ACC112 (cell line): ENCODE measurements at regions not wholly inside any gene's neighbourhood (a gene's known extent, or its start where the extent isn't known, plus 50 kb on each side); places are given as distances from the start of the nearest gene placed in this dataset.

Experiments
- H2AFZ ChIP-seq: fragments of 200-600 bp; sonication (generic); one replicate; pipeline ENCODE4 v1.6.0; 2017; ENCODE audit warnings: antibody characterized with exemption, low read length; ENCODE audit not compliant: unreplicated experiment
- H3K27ac ChIP-seq: fragments of 200-600 bp; sonication (generic); 2 replicates; pipeline ENCODE4 v1.5.1; 2014; ENCODE audit warnings: low read depth, mild to moderate bottlenecking, antibody characterized with exemption, low read length, moderate library complexity
- H3K27me3 ChIP-seq: fragments of 200-600 bp; sonication (generic); 2 replicates; pipeline ENCODE4 v1.6.1; 2014; ENCODE audit warnings: mild to moderate bottlenecking, antibody characterized with exemption, low read length, moderate library complexity, mixed read lengths; ENCODE audit not compliant: insufficient read depth
- H3K36me3 ChIP-seq: fragments of 200-600 bp; sonication (generic); 2 replicates; pipeline ENCODE4 v1.6.1; 2016; ENCODE audit warnings: mild to moderate bottlenecking, antibody characterized with exemption, low read length, moderate library complexity, mixed read lengths; ENCODE audit not compliant: insufficient read depth
- H3K4me1 ChIP-seq: fragments of 200-600 bp; sonication (generic); one replicate; pipeline ENCODE4 v1.6.1; 2016; ENCODE audit warnings: low read length, mixed read lengths; ENCODE audit not compliant: insufficient read depth, unreplicated experiment, control insufficient read depth
- H3K4me3 ChIP-seq: fragments of 200-600 bp; sonication (generic); 2 replicates; pipeline ENCODE4 v1.5.1; 2014; ENCODE audit warnings: mild to moderate bottlenecking, low read depth, low read length
- H3K79me2 ChIP-seq: fragments of 200-600 bp; sonication (generic); one replicate; pipeline ENCODE4 v1.6.0; 2016; ENCODE audit warnings: low read length; ENCODE audit not compliant: control insufficient read depth, unreplicated experiment, insufficient read depth

- H2AFZ ChIP-seq, result no peak overlapping the region
- H3K4me3 ChIP-seq, result no peak overlapping the region
- no peak overlapping the region for H3K27ac ChIP-seq
- H3K27me3 ChIP-seq, result no peaks in the 10 kb centered on the region
- no peaks in the 10 kb centered on the region for H3K4me1 ChIP-seq
- H3K79me2 ChIP-seq, result no peaks in the 10 kb centered on the region
- no peaks in the 10 kb centered on the region for H3K36me3 ChIP-seq
These were observed 530.6 kb upstream of the MGMT start for GRCh38 chr10:128936392-128936791.

- no peak overlapping the region for H3K27ac ChIP-seq
- no peaks in the 10 kb centered on the region for H3K4me1 ChIP-seq
- no peak overlapping the region for H3K4me3 ChIP-seq
- H3K27me3 ChIP-seq, result no peaks in the 10 kb centered on the region
- H3K36me3 ChIP-seq, result no peaks in the 10 kb centered on the region
- no peak overlapping the region for H2AFZ ChIP-seq
- no peaks in the 10 kb centered on the region for H3K79me2 ChIP-seq
These were observed 528.5 kb upstream of the MGMT start for GRCh38 chr10:128938558-128938957.

- Histone ChIP-seq H3K4me1 (no peaks in the 10 kb centered on the region), H2AFZ (no peak overlapping the region), H3K27me3 (no peaks in the 10 kb centered on the region), H3K36me3 (no peaks in the 10 kb centered on the region), H3K27ac (no peak overlapping the region), H3K79me2 (no peaks in the 10 kb centered on the region), H3K4me3 (no peak overlapping the region)
These were observed 527.0 kb upstream of the MGMT start for GRCh38 chr10:128940081-128940480.

- Histone ChIP-seq H3K79me2 (no peaks in the 10 kb centered on the region), H3K27ac (no peak overlapping the region), H3K27me3 (no peaks in the 10 kb centered on the region), H3K4me3 (no peak overlapping the region), H2AFZ (no peak overlapping the region), H3K4me1 (no peaks in the 10 kb centered on the region), H3K36me3 (no peaks in the 10 kb centered on the region)
These were observed 523.9 kb upstream of the MGMT start for GRCh38 chr10:128943111-128943510.

- Histone ChIP-seq H3K27me3 (no peaks in the 10 kb centered on the region), H3K4me1 (no peaks in the 10 kb centered on the region), H2AFZ (no peak overlapping the region), H3K36me3 (no peaks in the 10 kb centered on the region), H3K27ac (no peak overlapping the region), H3K4me3 (no peak overlapping the region), H3K79me2 (no peaks in the 10 kb centered on the region)
These were observed 521.6 kb upstream of the MGMT start for GRCh38 chr10:128945398-128945797.

- Histone ChIP-seq H3K4me3 (no peak overlapping the region), H2AFZ (no peak overlapping the region), H3K79me2 (no peaks in the 10 kb centered on the region), H3K27ac (no peak overlapping the region), H3K36me3 (no peaks in the 10 kb centered on the region), H3K4me1 (no peaks in the 10 kb centered on the region), H3K27me3 (no peaks in the 10 kb centered on the region)
These were observed 516.7 kb upstream of the MGMT start for GRCh38 chr10:128950159-128950915.

GRCh38 chr10:128950916-128951275 is 516.1 kb upstream of the MGMT start:
- Histone ChIP-seq H2AFZ (no peak overlapping the region), H3K4me1 (no peaks in the 10 kb centered on the region), H3K27me3 (no peaks in the 10 kb centered on the region), H3K4me3 (no peak overlapping the region), H3K27ac (no peak overlapping the region), H3K79me2 (no peaks in the 10 kb centered on the region), H3K36me3 (no peaks in the 10 kb centered on the region)

GRCh38 chr10:128952856-128953255 is 514.2 kb upstream of the MGMT start:
- Histone ChIP-seq H2AFZ (no peak overlapping the region), H3K4me3 (no peak overlapping the region), H3K27ac (no peak overlapping the region), H3K4me1 (no peaks in the 10 kb centered on the region), H3K27me3 (no peaks in the 10 kb centered on the region), H3K36me3 (no peaks in the 10 kb centered on the region), H3K79me2 (no peaks in the 10 kb centered on the region)

GRCh38 chr10:128956149-128956548 is 510.9 kb upstream of the MGMT start:
- no peak overlapping the region for H3K27ac ChIP-seq
- no peaks in the 10 kb centered on the region for H3K4me1 ChIP-seq
- H3K36me3 ChIP-seq, result no peaks in the 10 kb centered on the region
- no peaks in the 10 kb centered on the region for H3K27me3 ChIP-seq
- no peak overlapping the region for H2AFZ ChIP-seq
- H3K79me2 ChIP-seq, result no peaks in the 10 kb centered on the region
- H3K4me3 ChIP-seq, result no peak overlapping the region

- H3K27me3 ChIP-seq, result no peaks in the 10 kb centered on the region
These were observed 509.8 kb upstream of the MGMT start for GRCh38 chr10:128957221-128957620.

GRCh38 chr10:128958834-128959690 is 508.0 kb upstream of the MGMT start:
- H3K79me2 ChIP-seq, result no peaks in the 10 kb centered on the region
- H2AFZ ChIP-seq, result no peak overlapping the region
- no peak overlapping the region for H3K4me3 ChIP-seq
- no peaks in the 10 kb centered on the region for H3K36me3 ChIP-seq
- H3K27ac ChIP-seq, result no peak overlapping the region
- H3K27me3 ChIP-seq, result no peaks in the 10 kb centered on the region
- H3K4me1 ChIP-seq, result no peaks in the 10 kb centered on the region

More at GRCh38 chr10:128957221-128957620, 509.8 kb upstream of the MGMT start:
- no peak overlapping the region for H3K27ac ChIP-seq
- no peaks in the 10 kb centered on the region for H3K36me3 ChIP-seq
- no peaks in the 10 kb centered on the region for H3K79me2 ChIP-seq
- no peak overlapping the region for H2AFZ ChIP-seq
- H3K4me1 ChIP-seq, result no peaks in the 10 kb centered on the region
- H3K4me3 ChIP-seq, result no peak overlapping the region
